Activated CD4-positive, alpha-beta T cell treated with anti-CD3 and anti-CD28 coated beads, Interleukin-2, amount 50 U/mL, for 1 hour (primary cell): ENCODE measurements at regions not wholly inside any gene's neighbourhood (a gene's known extent, or its start where the extent isn't known, plus 50 kb on each side); places are given as distances from the start of the nearest gene placed in this dataset.
"Not testable (repeated sequence)": the region's sequence is repeated elsewhere in the genome, so short reads cannot be mapped to it uniquely, and the experiment has no call there.

Source experiments
- DNase-seq: peaks from one replicate; pipeline ENCODE4 v3.0.0-alpha.2; 2020

DNA sequence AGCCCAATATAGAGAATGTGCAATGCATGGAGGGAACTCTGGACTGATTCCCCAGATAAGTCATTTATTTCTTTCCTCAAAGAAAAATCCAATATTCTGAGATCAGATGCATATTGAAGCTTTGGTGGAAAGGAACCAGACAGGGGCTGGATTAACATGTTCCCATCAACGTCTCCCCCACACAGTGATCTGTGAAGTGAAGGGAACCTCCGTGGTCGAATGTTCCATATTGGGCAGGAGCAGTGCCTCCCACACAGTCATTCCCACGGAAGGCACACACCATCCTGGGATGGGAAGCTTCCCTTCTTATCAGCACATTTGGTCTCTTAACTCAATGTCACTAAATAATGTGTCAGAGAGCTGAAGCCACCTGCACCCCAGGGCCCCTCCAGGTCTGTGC is 247.1 kb downstream of the BCL11B start:
- no peak for DNase-seq

DNA sequence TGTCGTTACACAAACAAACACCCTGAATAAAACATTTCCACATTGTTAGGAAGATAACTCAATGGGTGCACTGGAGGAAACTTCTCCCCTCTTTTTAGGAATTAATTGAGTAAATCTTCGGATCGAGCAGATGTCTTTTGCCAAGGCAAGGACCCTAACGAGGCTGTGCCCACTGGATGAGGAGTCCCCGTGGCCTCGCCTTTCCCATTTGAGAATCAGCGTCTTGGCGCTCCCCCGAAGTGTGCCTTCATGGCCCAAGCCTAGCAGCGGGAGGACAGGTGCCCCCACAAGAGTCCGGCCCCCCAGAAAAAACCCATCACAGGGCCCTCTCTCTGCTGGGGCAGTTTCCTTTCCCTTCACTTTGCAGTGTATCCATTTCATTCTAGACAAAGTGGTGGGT is 246.6 kb downstream of the BCL11B start:
- no peak for DNase-seq

- DNase-seq: no peak
Observed at GRCh38 chr14:99026471-99026870, 245.5 kb downstream of the BCL11B start.

DNA sequence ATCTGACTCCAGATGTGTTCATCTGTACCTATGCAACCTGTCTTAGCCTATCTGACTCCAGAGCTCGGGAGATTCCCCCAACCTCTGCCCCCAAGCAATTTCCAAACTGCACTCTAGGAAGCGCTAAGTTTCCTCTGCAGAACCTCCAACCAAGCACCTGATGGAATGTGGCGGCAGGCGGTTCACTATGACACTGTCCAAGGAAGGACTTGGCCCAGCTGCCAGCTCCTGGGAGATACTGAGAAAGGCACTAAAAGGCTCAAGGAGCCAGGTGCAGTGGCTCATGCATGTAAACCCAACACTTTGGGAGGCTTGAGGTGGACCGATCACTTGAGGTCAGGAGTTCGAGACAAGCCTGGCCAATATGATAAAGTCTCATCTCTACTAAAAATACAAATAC is 244.0 kb downstream of the BCL11B start:
- no peak for DNase-seq

DNA sequence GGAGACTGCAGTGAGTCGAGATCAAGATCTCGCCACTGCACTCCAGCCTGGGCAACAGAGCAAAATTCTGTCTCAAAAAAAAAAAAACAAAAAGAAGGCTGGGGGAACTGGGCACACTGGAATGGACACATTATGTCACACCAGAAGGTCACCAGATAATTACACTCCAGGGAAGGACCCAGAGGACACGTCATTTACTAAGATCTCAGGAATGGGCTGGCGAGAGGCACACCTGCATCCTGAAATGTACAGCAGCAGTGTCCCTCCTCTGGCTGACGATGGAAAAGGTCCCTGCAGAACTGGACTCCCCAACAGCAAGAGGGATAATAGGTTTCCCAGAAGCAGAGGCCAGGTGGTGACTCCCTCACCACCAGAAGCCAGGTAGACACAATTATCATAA is 243.5 kb downstream of the BCL11B start:
- DNase-seq: no peak

GRCh38 chr14:99029145-99029915 is 242.7 kb downstream of the BCL11B start:
- no peak for DNase-seq

DNA sequence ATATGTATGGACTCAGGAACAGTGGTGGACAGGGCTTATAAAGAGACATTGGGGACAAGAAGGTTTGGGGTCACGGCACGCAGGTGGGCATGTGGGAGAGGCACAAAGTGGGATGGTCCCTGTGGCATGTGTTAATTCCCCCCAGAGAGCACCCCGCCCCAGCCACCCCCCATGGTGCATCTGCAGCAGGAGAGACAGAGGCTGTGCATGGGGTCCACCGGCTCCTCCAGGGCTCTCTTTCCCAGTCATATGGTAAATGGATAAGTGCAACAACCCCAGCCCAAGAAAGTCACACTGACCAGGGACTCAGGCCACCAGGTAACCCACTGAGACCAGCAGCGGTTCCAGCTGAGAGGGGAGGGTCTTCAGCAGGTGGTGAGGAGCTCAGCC is 242.1 kb downstream of the BCL11B start:
- DNase-seq: no peak

- no peak for DNase-seq
Observed at GRCh38 chr14:99030454-99030853, 241.5 kb downstream of the BCL11B start.

- DNase-seq: no peak
Observed at GRCh38 chr14:99032759-99033158, 239.2 kb downstream of the BCL11B start.

GRCh38 chr14:99033951-99034350 is 238.0 kb downstream of the BCL11B start:
- DNase-seq: no peak

- no peak for DNase-seq
Observed at GRCh38 chr14:99034711-99035171, 237.3 kb downstream of the BCL11B start.

DNA sequence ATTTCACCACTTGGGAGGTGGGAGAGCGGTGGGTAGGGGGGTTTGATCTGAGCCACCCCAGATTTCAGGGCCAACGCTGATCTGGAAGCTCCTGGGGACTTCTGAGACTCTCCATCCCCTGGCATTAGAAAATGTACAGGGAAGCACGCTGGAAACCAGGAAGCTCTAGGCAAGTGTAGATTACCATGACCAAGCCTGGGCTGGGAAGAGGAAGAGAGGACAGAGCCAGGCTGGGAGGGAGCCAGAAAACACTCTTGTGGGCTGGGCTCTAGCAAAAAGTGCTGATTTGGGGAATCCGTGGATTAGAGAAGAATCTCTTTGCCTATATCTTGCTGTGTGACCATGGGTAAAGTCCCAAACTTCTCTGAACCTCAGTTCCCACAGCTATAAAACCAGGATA is 236.7 kb downstream of the BCL11B start:
- DNase-seq: no peak

DNA sequence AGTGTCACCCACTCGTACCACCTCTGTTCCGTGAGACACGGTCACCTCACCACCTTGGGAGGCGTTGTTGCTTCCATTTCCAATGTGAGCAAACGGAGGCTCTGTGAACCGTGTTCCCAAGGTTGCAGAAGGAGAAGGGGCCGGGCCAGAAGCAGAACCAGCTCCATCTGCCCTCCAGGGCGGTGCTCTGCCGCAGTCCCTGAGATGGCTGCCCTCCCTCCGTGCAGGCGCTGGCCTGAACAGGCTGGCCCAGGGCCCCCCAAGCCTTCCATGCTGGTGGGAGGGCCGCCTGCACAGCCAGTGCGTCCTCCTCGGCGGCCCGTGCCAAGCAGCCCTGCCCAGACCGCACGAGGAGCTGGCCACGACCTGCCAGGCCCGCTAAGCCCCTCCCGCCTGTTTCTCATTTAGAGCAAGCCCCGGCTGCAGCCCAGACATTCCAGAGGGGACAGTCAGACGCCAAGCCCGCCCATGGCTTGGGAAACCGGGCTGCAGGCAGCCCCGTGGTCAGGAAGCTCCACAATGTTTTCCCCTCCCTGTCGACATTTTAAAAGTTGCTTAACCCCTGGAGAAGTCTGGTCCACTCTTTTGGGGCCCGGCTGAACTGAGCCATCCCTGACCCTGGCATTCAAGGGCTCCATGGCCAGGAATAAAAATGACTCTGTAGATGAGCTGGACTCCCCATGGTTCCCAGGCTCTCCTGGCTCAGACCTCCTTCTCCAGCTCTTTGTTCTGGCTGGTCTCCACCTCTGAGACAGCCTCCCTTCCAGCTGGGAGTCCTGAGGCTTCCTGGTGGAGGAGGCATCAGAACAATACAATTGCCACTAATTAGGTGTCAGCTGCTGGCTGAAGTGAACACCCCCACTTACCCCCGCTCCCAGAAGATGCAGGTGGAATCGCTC is 236.0 kb downstream of the BCL11B start:
- no peak for DNase-seq

- DNase-seq: no peak
Observed at GRCh38 chr14:99036611-99037293, 235.2 kb downstream of the BCL11B start.

- not testable (repeated sequence) for DNase-seq
Observed at GRCh38 chr14:99037326-99037725, 234.7 kb downstream of the BCL11B start.

DNA sequence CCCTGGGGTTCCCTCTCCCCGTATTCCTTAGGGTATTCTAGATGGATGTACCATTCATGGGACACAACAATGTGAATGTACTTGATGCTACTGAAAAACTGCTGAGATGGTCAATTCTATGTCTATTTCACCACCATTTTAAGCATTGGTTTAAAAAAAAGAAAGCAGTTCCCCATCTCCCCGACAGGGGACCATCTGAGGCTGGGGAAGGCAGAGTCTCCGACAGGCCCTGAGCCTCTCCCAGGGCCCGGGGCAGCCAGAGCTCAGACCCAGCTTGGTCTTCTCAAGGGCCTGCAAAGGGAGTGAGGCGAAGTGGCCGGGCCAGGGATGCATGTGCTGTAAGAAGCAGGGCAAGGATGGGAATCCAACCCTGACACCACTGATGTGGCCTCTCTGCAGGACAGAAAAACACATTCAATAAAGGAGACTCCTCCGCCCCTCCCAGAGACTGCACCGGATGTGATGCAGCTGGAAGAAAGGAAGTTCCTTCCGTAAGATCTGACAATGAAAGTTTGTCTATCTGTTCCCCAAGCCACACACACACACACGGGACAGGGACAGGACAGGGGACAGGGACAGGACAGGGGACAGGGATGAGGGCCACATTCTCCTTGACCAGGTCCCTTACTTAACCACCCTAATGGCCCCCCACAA is 234.1 kb downstream of the BCL11B start:
- no peak for DNase-seq

DNA sequence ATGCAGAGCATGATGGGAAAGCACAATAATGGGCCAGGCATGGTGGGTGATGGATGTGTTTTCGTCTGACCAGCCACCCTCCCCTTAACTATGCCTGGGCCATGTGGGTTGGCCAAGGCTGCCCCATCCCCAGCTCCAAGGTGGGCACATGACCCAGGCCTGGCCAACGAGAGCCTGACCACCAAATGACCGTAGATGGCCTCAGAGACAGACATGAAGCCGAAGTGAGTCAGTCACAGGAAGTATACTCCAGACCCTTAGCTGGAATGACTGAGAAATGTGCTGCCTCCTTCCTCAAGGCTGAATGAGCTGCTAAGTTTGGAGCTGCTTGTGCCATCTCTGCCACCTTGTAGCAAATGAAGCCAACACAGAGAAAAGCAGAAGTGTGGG is 233.6 kb downstream of the BCL11B start:
- DNase-seq: no peak

- DNase-seq: no peak
Observed at GRCh38 chr14:99039331-99040041, 232.5 kb downstream of the BCL11B start.

GRCh38 chr14:99040052-99040451 is 231.9 kb downstream of the BCL11B start:
- DNase-seq: no peak

GRCh38 chr14:99040711-99041110 is 231.3 kb downstream of the BCL11B start:
- DNase-seq: no peak

- no peak for DNase-seq
Observed at GRCh38 chr14:99041141-99041819, 230.7 kb downstream of the BCL11B start.

DNA sequence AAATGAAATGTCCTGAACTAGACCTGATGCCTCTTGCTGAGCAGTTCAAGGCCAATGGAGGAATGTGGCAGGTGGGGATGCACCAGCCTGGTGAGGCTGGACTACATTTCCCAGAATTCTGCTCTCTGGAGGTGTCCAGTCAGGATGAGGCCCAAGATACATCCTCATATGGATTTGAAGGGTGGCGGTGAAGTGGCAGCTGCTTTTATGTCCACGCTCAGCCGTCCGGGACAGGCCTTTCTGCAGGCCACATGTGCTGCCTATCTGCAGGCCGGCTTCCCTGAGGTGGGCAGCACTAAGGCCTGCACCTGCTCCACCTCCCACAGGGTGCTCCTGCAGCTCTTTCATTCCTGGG is 230.2 kb downstream of the BCL11B start:
- no peak for DNase-seq
